Adrenal gland (tissue), 9 donors: ENCODE measurements at regions not wholly inside any gene's neighbourhood (a gene's known extent, or its start where the extent isn't known, plus 50 kb on each side); places are given as distances from the start of the nearest gene placed in this dataset.

Experiments
- DNase-seq, 7 donors: peaks; one replicate each; pipeline ENCODE4 v3.0.0-alpha.2; 2019 to 2020
- H3K27ac ChIP-seq, 5 donors: fragments of 200-600 bp; sonication (generic) in 4 of 5; 1 replicate in 3 of 5; 2 replicates in 2 of 5; pipeline versions ENCODE4 v1.5.1 to v1.8.0; 2016 to 2020; ENCODE audit warnings: mild to moderate bottlenecking in 1 of 5
- H3K27me3 ChIP-seq: fragments of 200-600 bp; 2 replicates; pipeline ENCODE4 v1.8.0; 2021
- H3K36me3 ChIP-seq, 2 donors: fragments of 200-600 bp; replicated peaks in 1 of 2; 1 replicate in 1 of 2; 2 replicates in 1 of 2; pipeline versions ENCODE4 v1.5.1 to v1.8.0; 2018 to 2022
- H3K4me1 ChIP-seq, 2 donors: fragments of 200-600 bp; replicated peaks in 1 of 2; 1 replicate in 1 of 2; 2 replicates in 1 of 2; pipeline versions ENCODE4 v1.5.1 to v1.8.0; 2018 to 2021
- H3K4me3 ChIP-seq, 4 donors: fragments of 200-600 bp; sonication (generic) in 3 of 4; one replicate each; pipeline ENCODE4 v1.5.1; 2016 to 2018
- H3K9me3 ChIP-seq, 3 donors: fragments of 200-600 bp; sonication (generic) in 1 of 3; replicated peaks in 1 of 3; 1 replicate in 2 of 3; 2 replicates in 1 of 3; pipeline versions ENCODE4 v1.5.1 to v1.8.0; 2016 to 2021
- CTCF ChIP-seq, 6 experiments: fragments of 450-650 bp in 4 of 6; fragments of 200-600 bp in 2 of 6; sonication (generic) in 1 of 6; IDR thresholded peaks; 1 replicate in 5 of 6; 2 replicates in 1 of 6; pipeline versions ENCODE4 v1.5.1 to v1.8.0; 2016 to 2021; ENCODE audit warnings: antibody characterized with exemption in 6 of 6, mild to moderate bottlenecking in 2 of 6, moderate library complexity in 1 of 6
- POLR2A ChIP-seq, 2 donors: fragments of 450-650 bp; IDR thresholded peaks; one replicate each; pipeline ENCODE4 v1.6.1; 2017; ENCODE audit warnings: antibody characterized with exemption in 2 of 2, mild to moderate bottlenecking in 2 of 2, moderate library complexity in 1 of 2
- WGBS, 4 donors: extraction: QIAGEN DNeasy Blood & Tissue Kit in 2 of 4; methylation state at CpG; one replicate each; pipeline versions ENCODE4 v1.1.5 to v1.1.7; 2013 to 2017; 5-methylcytosine and 5-hydroxymethylcytosine counted together
- intact Hi-C, 2 donors: fragments of 100-400 bp; cut with DNase I; formaldehyde crosslinking; loops; one replicate each; pipeline versions ENCODE4 v1.14.1 to v1.15.0; 2022 to 2023
- donor health status: healthy with polysubstance abuse.
- donor health status: Bipolar disorder and iron deficiency.
- donor health status: DM: yes; HTN: yes; CAD: no.
- donor health status: DM: no; HTN: no; CAD: no.
- donor health status: DM: no; HTN: no; CAD: no.

GRCh38 chr2:58419983-58420382, 178.9 kb upstream of the FANCL start:
- no peaks in the 10 kb centered on the region for H3K4me1 ChIP-seq
- intact Hi-C loops: no loop called here
- H3K4me3 ChIP-seq: no peak overlapping the region
- WGBS, 4 donors: 93 to 98% (median 95%) methylated on average over 2 of the region's 2 CpGs
- H3K27me3 ChIP-seq: no peaks in the 10 kb centered on the region
- H3K36me3 ChIP-seq: no peaks in the 10 kb centered on the region
- TF ChIP-seq CTCF (IDR thresholded peaks at IDR 0.05) (no peak), POLR2A (IDR thresholded peaks at IDR 0.05) (no peak)
- H3K9me3 ChIP-seq: no peaks in the 10 kb centered on the region
- H3K27ac ChIP-seq: no peak overlapping the region
- DNase-seq: no peak

- no peak overlapping the region for H3K4me3 ChIP-seq
- TF ChIP-seq CTCF (IDR thresholded peaks at IDR 0.05) (no peak), POLR2A (IDR thresholded peaks at IDR 0.05) (no peak)
- peaks cover 0 to 6% (median 0%) of the 10 kb centered on the region in 3 donors for H3K9me3 ChIP-seq
- no peak overlapping the region for H3K27ac ChIP-seq
- 91 to 92% (median 91%) methylated on average over 3 of the region's 3 CpGs for WGBS, 4 donors
- intact Hi-C loops: no loop called here
- no peaks in the 10 kb centered on the region for H3K4me1 ChIP-seq
- H3K36me3 ChIP-seq: no peaks in the 10 kb centered on the region
- H3K27me3 ChIP-seq: no peaks in the 10 kb centered on the region
- no peak for DNase-seq
Measured at GRCh38 chr2:58416696-58417095, 175.6 kb upstream of the FANCL start.

GRCh38 chr2:58414506-58414905, 173.4 kb upstream of the FANCL start:
- Histone ChIP-seq H3K4me1 (no peaks in the 10 kb centered on the region), H3K36me3 (no peaks in the 10 kb centered on the region), H3K4me3 (no peak overlapping the region), H3K27ac (no peak overlapping the region), H3K27me3 (no peaks in the 10 kb centered on the region), H3K9me3 (peaks cover 0 to 6% (median 0%) of the 10 kb centered on the region in 3 donors)
- no peak for TF ChIP-seq CTCF (IDR thresholded peaks at IDR 0.05)
- TF ChIP-seq POLR2A (IDR thresholded peaks at IDR 0.05): no peak
- intact Hi-C loops: no loop called here
- DNase-seq: no peak
- WGBS, 4 donors: 68 to 74% (median 69%) methylated on average over 2 of the region's 2 CpGs

- 51 to 59% (median 53%) methylated on average over 2 of the region's 2 CpGs for WGBS, 4 donors
- no peaks in the 10 kb centered on the region for H3K4me1 ChIP-seq
- no peak for TF ChIP-seq POLR2A (IDR thresholded peaks at IDR 0.05)
- TF ChIP-seq CTCF (IDR thresholded peaks at IDR 0.05): no peak
Measured at GRCh38 chr2:58410549-58410948, 169.4 kb upstream of the FANCL start.

More at GRCh38 chr2:58410549-58410948, 169.4 kb upstream of the FANCL start:
- H3K9me3 ChIP-seq: peaks cover 0 to 6% (median 0%) of the 10 kb centered on the region in 3 donors
- H3K36me3 ChIP-seq: no peaks in the 10 kb centered on the region
- no peak overlapping the region for H3K27ac ChIP-seq
- H3K4me3 ChIP-seq: no peak overlapping the region
- DNase-seq: no peak
- intact Hi-C loops: no loop called here
- H3K27me3 ChIP-seq: no peaks in the 10 kb centered on the region
